Testis (tissue), 2 donors: ENCODE measurements at regions not wholly inside any gene's neighbourhood (a gene's known extent, or its start where the extent isn't known, plus 50 kb on each side); places are given as distances from the start of the nearest gene placed in this dataset.

ENCODE experiments used
- DNase-seq: peaks from one replicate; pipeline ENCODE4 v3.0.0-alpha.2; 2019
- H3K27ac ChIP-seq, 2 donors: fragments of 200-600 bp; sonication (generic); one replicate each; pipeline ENCODE4 v1.5.1; 2019
- H3K27me3 ChIP-seq: fragments of 200-600 bp; sonication (generic); one replicate; pipeline ENCODE4 v1.5.1; 2019
- H3K36me3 ChIP-seq: fragments of 200-600 bp; sonication (generic); one replicate; pipeline ENCODE4 v1.5.1; 2017; ENCODE audit warnings: low read depth; ENCODE audit errors: missing control alignments
- H3K4me1 ChIP-seq: fragments of 200-600 bp; sonication (generic); one replicate; pipeline ENCODE4 v1.5.1; 2019
- H3K4me3 ChIP-seq, 2 donors: fragments of 200-600 bp; sonication (generic); one replicate each; pipeline ENCODE4 v1.5.1; 2017 to 2019
- H3K9me3 ChIP-seq: fragments of 200-600 bp; sonication (generic); one replicate; pipeline ENCODE4 v1.5.1; 2017
- CTCF ChIP-seq, 3 experiments: fragments of 450-650 bp in 2 of 3; fragments of 200-600 bp in 1 of 3; sonication (generic) in 1 of 3; IDR thresholded peaks; one replicate each; pipeline ENCODE4 v1.5.1; 2016 to 2019; ENCODE audit warnings: antibody characterized with exemption in 3 of 3, mild to moderate bottlenecking in 2 of 3, moderate library complexity in 1 of 3
- POLR2A ChIP-seq: fragments of 450-650 bp; IDR thresholded peaks from one replicate; pipeline ENCODE4 v1.6.1; 2017; ENCODE audit warnings: antibody characterized with exemption, mild to moderate bottlenecking, moderate library complexity
- WGBS, 2 donors: methylation state at CpG; one replicate each; pipeline ENCODE4 v1.1.5; 2018; 5-methylcytosine and 5-hydroxymethylcytosine counted together
- intact Hi-C: fragments of 100-400 bp; cut with DNase I; formaldehyde crosslinking; loops from one replicate; pipeline ENCODE4 v1.15.1; 2023; ENCODE audit warnings: low total_unique reads

- Histone ChIP-seq H3K27ac (no peak overlapping the region), H3K4me3 (no peak overlapping the region), H3K4me1 (no peaks in the 10 kb centered on the region), H3K36me3 (no peaks in the 10 kb centered on the region), H3K9me3 (no peaks in the 10 kb centered on the region), H3K27me3 (no peaks in the 10 kb centered on the region)
- DNase-seq = no peak
- intact Hi-C loops = no loop called here
- WGBS, 2 donors = 83 to 84% methylated on average over 8 of the region's 8 CpGs
- TF ChIP-seq POLR2A = no peak
- TF ChIP-seq CTCF (IDR thresholded peaks at IDR 0.05) = no peak
Measured at GRCh38 chr15:88707771-88708654, 69.2 kb downstream of the ISG20 start.

- intact Hi-C loops = no loop called here
- H3K4me3 ChIP-seq = no peak overlapping the region
- H3K36me3 ChIP-seq = no peaks in the 10 kb centered on the region
- no peak for TF ChIP-seq CTCF (IDR thresholded peaks at IDR 0.05)
- no peak for TF ChIP-seq POLR2A
- no peak for DNase-seq
- no peaks in the 10 kb centered on the region for H3K4me1 ChIP-seq
- no peak overlapping the region for H3K27ac ChIP-seq
- no peaks in the 10 kb centered on the region for H3K27me3 ChIP-seq
- no peaks in the 10 kb centered on the region for H3K9me3 ChIP-seq
- WGBS, 2 donors = 83 to 89% methylated on average over 6 to 8 of the region's 8 CpGs
Measured at GRCh38 chr15:88708655-88709054, 69.8 kb downstream of the ISG20 start.

GRCh38 chr15:88710027-88710715 lies 71.4 kb downstream of the ISG20 start:
- TF ChIP-seq CTCF (IDR thresholded peaks at IDR 0.05) (no peak), POLR2A (no peak)
- DNase-seq = no peak
- Histone ChIP-seq H3K4me3 (no peak overlapping the region), H3K36me3 (no peaks in the 10 kb centered on the region), H3K27ac (no peak overlapping the region), H3K9me3 (no peaks in the 10 kb centered on the region), H3K4me1 (no peaks in the 10 kb centered on the region), H3K27me3 (no peaks in the 10 kb centered on the region)
- WGBS, 2 donors = 74 to 76% methylated on average over 10 of the region's 10 CpGs
- intact Hi-C loops = no loop called here

GRCh38 chr15:88711806-88712205 lies 73.0 kb downstream of the ISG20 start:
- WGBS, 2 donors = 82 to 87% methylated on average over 4 of the region's 4 CpGs
- no peak for DNase-seq
- no peaks in the 10 kb centered on the region for H3K27me3 ChIP-seq
- no peak overlapping the region for H3K27ac ChIP-seq
- TF ChIP-seq CTCF (IDR thresholded peaks at IDR 0.05) = no peak
- TF ChIP-seq POLR2A = no peak
- H3K36me3 ChIP-seq = no peaks in the 10 kb centered on the region
- no peaks in the 10 kb centered on the region for H3K4me1 ChIP-seq
- no peak overlapping the region for H3K4me3 ChIP-seq
- intact Hi-C loops = no loop called here
- no peaks in the 10 kb centered on the region for H3K9me3 ChIP-seq
